Cardiac fibroblast (primary cell): ENCODE measurements at regions not wholly inside any gene's neighbourhood (a gene's known extent, or its start where the extent isn't known, plus 50 kb on each side); places are given as distances from the start of the nearest gene placed in this dataset.
A peak's percentile ranks its signal among the peaks of the same experiment; 100 is the strongest.

Experiments
- DNase-seq, 2 donors: peaks; one replicate each; pipeline versions ENCODE4 v3.0.0 to v3.0.0-alpha.2; 2010; ENCODE audit warnings: low read depth in 2 of 2
- H3K4me3 ChIP-seq, 2 donors: replicated peaks in 1 of 2; 1 replicate in 1 of 2; 2 replicates in 1 of 2; pipeline ENCODE4 v1.5.1; 2011; ENCODE audit warnings: low read depth in 2 of 2, low read length in 2 of 2, mild to moderate bottlenecking in 2 of 2, moderate library complexity in 1 of 2
- TF ChIP-seq, protein P1 (sequence below): IDR thresholded peaks from one replicate; pipeline ENCODE4 v1.5.1; 2011; ENCODE audit warnings: low read depth, mild to moderate bottlenecking, low read length, inconsistent platforms

DNA sequence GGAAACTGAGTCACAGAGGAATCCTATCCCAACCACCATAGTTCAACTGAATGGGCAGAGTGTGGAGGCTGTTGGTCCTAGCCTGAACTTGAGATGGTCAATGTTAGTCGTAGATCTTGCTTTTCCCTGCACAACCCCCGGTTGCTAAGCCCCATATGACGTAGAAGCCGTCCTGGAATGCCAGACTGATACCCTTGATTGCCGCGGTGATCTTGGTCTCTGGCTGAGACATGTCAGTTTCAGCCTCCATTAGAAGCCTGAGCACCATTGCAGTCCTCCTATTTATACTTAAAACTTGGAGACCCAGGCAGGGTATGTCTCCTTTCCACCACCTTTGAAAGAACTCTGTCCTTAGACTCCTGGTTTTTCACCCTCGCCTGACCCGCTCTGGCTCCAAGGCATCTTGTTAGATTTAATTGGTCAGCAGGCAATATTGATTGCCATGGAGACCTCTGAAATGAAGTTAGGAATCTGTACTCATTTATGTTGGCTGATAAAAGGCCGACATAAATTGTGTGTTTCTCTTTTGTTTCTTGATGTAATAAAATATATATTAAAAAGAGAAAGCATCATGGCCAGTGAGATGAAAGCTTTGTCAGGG, 53.4 kb downstream of the RPLP1 start:
- TF ChIP-seq, protein P1, sequence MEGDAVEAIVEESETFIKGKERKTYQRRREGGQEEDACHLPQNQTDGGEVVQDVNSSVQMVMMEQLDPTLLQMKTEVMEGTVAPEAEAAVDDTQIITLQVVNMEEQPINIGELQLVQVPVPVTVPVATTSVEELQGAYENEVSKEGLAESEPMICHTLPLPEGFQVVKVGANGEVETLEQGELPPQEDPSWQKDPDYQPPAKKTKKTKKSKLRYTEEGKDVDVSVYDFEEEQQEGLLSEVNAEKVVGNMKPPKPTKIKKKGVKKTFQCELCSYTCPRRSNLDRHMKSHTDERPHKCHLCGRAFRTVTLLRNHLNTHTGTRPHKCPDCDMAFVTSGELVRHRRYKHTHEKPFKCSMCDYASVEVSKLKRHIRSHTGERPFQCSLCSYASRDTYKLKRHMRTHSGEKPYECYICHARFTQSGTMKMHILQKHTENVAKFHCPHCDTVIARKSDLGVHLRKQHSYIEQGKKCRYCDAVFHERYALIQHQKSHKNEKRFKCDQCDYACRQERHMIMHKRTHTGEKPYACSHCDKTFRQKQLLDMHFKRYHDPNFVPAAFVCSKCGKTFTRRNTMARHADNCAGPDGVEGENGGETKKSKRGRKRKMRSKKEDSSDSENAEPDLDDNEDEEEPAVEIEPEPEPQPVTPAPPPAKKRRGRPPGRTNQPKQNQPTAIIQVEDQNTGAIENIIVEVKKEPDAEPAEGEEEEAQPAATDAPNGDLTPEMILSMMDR: no peak
- H3K4me3 ChIP-seq: no peak overlapping the region
- DNase-seq: no peak

DNA sequence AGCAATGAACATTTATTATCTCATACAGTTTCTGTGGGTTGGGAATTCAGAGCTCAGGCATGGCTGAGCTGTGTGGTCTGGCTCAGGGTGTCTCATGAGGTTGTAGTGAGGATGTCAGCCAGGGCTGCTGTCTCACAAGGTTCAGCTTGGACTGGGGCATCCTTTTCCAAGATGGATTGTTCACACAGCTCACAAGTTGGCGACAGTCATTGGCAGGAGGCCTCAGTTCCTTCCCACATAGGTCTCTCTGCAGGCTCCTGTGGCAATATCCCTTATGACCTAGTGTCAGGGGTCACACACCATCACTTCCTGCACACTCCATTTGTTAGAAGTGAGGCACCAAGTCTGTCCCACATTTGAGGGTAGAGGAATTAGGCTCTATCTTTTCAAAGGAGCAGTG, 56.0 kb downstream of the RPLP1 start:
- TF ChIP-seq, protein P1: no peak
- DNase-seq: no peak
- H3K4me3 ChIP-seq: no peak overlapping the region

DNA sequence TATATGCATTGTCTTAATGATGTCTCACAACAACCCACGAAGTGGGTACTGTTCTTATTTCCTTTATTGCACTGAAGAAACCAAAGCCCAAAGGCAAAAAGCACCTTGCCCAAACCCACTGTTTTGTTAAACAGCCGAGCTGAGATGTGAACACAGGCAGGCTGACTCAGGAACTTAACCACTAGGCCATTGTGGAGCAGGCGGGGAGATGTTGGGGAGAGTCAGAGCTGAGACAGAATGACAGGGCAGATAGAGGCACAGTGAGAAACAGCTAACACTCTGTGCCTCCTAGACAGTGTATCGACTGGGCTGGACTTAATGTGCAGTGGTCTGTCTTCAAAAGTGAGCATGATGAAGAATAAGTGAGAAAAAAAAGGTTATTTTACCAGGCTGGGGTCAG, 56.5 kb downstream of the RPLP1 start:
- TF ChIP-seq, protein P1: no peak
- H3K4me3 ChIP-seq: no peak overlapping the region
- peak in 1 of 2 donors; percentile 26 for DNase-seq

DNA sequence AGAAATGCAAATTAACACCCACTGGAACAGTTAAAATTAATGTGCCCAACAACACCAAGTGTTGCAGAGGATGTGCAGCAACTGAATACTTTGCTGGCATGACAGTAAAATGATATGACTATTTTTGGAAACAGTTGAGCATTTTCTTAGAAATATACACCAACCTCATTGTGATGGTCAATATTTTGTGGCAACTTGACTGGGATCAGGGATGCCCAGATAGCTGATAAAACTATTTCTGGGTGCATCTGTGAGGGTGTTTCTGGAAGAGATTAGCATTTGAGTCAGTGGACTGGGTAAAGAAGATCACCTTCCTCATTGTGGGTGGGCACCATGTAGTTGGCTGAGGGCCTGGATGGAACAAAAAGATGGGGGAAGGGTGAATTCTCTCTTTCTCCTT, 57.9 kb downstream of the RPLP1 start:
- TF ChIP-seq, protein P1: no peak
- no peak overlapping the region for H3K4me3 ChIP-seq
- no peak for DNase-seq

DNA sequence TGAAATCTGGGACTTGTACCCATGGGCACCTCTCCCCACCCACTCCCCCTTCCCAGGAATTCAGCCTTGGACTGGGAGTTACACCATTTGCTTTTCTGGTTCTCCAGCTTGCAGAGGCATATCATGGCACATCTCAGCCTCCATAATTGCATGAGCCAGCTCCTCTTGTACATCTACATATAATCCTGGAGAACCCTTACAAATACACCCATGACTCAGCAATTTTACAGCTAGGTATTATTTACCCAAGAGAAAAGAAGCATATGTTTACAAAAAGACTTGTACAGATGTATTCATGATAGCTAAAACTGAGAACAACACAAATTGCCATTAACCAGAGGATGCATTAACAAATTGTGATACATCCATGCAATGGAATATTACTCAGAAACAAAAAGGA, 58.4 kb downstream of the RPLP1 start:
- DNase-seq: no peak
- H3K4me3 ChIP-seq: no peak overlapping the region

DNA sequence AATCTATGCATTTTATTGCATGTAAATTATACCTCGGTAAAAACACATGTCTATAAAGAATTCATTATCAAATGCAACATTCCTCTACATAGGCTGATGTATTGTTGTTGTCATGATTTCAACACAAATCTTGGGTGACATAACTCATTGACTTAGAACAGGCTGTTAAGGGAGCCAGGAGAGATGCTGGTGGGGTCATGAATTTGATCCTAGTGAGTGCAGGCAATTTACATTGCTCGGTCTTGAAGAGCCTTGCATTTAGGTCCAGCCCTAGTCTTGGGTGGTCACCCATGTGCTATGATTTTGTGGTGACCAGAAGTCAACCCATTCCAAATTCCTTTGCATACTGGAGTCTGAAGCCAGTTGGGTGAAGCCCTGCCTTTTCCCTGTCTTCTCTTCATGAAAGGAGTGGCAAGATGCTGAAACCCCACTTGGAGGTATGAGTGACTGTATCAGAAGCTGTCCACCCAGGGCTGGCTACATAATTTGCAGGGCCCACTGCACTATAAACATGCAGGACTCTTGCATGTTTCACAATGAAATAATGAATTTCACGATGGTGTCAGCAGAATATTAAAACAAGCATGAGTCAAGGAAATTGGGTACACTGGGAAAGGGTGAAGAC, 59.2 kb downstream of the RPLP1 start:
- no peak for DNase-seq
- TF ChIP-seq, protein P1: no peak
- H3K4me3 ChIP-seq: no peak overlapping the region

More for the DNA sequence above, 58.4 kb downstream of the RPLP1 start:
- TF ChIP-seq, protein P1: no peak
